MM.1S (cell line): ENCODE measurements at regions not wholly inside any gene's neighbourhood (a gene's known extent, or its start where the extent isn't known, plus 50 kb on each side); places are given as distances from the start of the nearest gene placed in this dataset.
A peak's percentile ranks its signal among the peaks of the same experiment; 100 is the strongest.

Source experiments
- DNase-seq: peaks from one replicate; pipeline ENCODE4 v3.0.0-alpha.2; 2015
- H2AFZ ChIP-seq: fragments of 300-600 bp; sonication (generic); 2 replicates; pipeline ENCODE4 v1.6.0; 2016; ENCODE audit warnings: antibody characterized with exemption, low read length
- H3F3A ChIP-seq: fragments of 300-600 bp; sonication (generic); 2 replicates; pipeline ENCODE4 v1.6.1; 2016; ENCODE audit warnings: mild to moderate bottlenecking, antibody characterized with exemption, low read length, moderate library complexity, mixed read lengths; ENCODE audit not compliant: insufficient read depth
- H3K27ac ChIP-seq: fragments of 300-600 bp; sonication (generic); 2 replicates; pipeline ENCODE4 v1.5.1; 2016; ENCODE audit warnings: mild to moderate bottlenecking, low read length
- H3K27me3 ChIP-seq: fragments of 300-600 bp; sonication (generic); replicated peaks from 2 replicates; pipeline ENCODE4 v1.6.0; 2016; ENCODE audit warnings: low read length; ENCODE audit not compliant: insufficient read depth
- H3K36me3 ChIP-seq: fragments of 300-600 bp; sonication (generic); replicated peaks from 2 replicates; pipeline ENCODE4 v1.6.1; 2016; ENCODE audit warnings: mild to moderate bottlenecking, low read length, mixed read lengths; ENCODE audit not compliant: insufficient read depth
- H3K4me1 ChIP-seq: fragments of 300-600 bp; sonication (generic); 2 replicates; pipeline ENCODE4 v1.6.1; 2016; ENCODE audit warnings: low read length, mixed read lengths
- H3K4me2 ChIP-seq: fragments of 300-600 bp; sonication (generic); 2 replicates; pipeline ENCODE4 v1.6.0; 2016; ENCODE audit warnings: low read depth, low read length
- H3K4me3 ChIP-seq: fragments of 300-600 bp; sonication (generic); 2 replicates; pipeline ENCODE4 v1.5.1; 2016; ENCODE audit warnings: low read length, mixed read lengths
- H3K79me2 ChIP-seq: fragments of 300-600 bp; sonication (generic); 2 replicates; pipeline ENCODE4 v1.6.1; 2016; ENCODE audit warnings: mixed run types, low read length, mixed read lengths
- H3K9ac ChIP-seq: fragments of 300-600 bp; sonication (generic); 2 replicates; pipeline ENCODE4 v1.6.1; 2016; ENCODE audit warnings: low read length, mixed read lengths
- H3K9me2 ChIP-seq: fragments of 300-600 bp; sonication (generic); replicated peaks from 2 replicates; pipeline ENCODE4 v1.6.1; 2016; ENCODE audit warnings: mild to moderate bottlenecking, low read length, mixed read lengths; ENCODE audit not compliant: insufficient read depth
- H3K9me3 ChIP-seq: fragments of 300-600 bp; sonication (generic); replicated peaks from 2 replicates; pipeline ENCODE4 v1.6.1; 2016; ENCODE audit warnings: mild to moderate bottlenecking, low read length, mixed read lengths; ENCODE audit not compliant: insufficient read depth
- H4K20me1 ChIP-seq: fragments of 300-600 bp; sonication (generic); 2 replicates; pipeline ENCODE4 v1.6.1; 2016; ENCODE audit warnings: mild to moderate bottlenecking, low read length, moderate library complexity, mixed read lengths; ENCODE audit not compliant: insufficient read depth
- EZH2 ChIP-seq: fragments of 300-600 bp; sonication (generic); optimal IDR thresholded peaks from 2 replicates; pipeline ENCODE3; 2017; ENCODE audit warnings: low read depth, mild to moderate bottlenecking, antibody characterized with exemption, low read length, mixed read lengths
- EZH2phosphoT487 ChIP-seq: fragments of 300-600 bp; sonication (generic); IDR thresholded peaks from 2 replicates; pipeline ENCODE4 v1.6.1; 2018; ENCODE audit warnings: antibody characterized with exemption, low read length
- TF ChIP-seq, protein P1 (sequence below): fragments of 300-600 bp; sonication (generic); IDR thresholded peaks from 2 replicates; pipeline ENCODE4 v1.5.1; 2016; ENCODE audit warnings: antibody characterized with exemption, low read length, mixed read lengths

DNA sequence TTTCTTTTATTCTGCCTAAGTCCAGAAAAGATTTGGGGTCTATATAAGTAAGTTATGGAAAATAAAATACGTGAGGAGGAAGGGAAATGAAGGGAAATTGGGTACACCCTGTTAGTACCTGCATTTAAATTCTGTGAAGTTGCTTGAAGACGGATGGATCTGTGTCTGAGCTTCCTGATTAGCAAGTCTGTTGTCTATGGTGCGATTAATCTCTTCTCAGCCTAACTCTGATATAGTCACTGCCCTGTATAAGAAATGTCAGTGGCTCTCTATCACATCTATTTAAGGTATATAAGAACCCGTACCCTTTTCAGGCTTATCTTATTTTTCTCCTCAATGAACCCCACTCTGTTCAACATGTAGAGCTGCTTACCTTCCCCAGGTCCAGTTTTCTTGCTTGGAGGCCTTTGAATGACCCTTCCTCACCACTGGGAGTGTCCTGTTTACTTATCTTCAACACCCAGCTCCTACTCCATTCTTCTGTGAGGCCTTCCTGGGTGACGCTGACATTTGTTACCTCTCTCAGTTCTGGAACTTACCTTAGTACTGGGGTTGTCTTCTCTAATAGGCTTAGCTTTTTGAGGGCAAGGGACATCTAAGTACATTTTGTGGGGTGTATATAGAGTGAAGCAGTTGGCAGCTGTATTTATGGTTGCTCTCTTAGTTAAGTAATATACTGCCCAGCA lies 149.6 kb upstream of the PRPS1L1 start:
- Histone ChIP-seq H3K36me3 (no peaks in the 10 kb centered on the region), H3K4me1 (peaks cover 15% of the 10 kb centered on the region), H3K9ac (no peak overlapping the region), H3K27ac (no peak overlapping the region), H3K9me3 (no peaks in the 10 kb centered on the region), H3K27me3 (no peaks in the 10 kb centered on the region), H2AFZ (no peak overlapping the region), H3K9me2 (no peaks in the 10 kb centered on the region), H3K4me3 (no peak overlapping the region), H3F3A (no peaks in the 10 kb centered on the region), H4K20me1 (no peaks in the 10 kb centered on the region), H3K79me2 (no peaks in the 10 kb centered on the region), H3K4me2 (no peak overlapping the region)
- no peak for TF ChIP-seq EZH2
- no peak for TF ChIP-seq EZH2phosphoT487
- TF ChIP-seq, protein P1, sequence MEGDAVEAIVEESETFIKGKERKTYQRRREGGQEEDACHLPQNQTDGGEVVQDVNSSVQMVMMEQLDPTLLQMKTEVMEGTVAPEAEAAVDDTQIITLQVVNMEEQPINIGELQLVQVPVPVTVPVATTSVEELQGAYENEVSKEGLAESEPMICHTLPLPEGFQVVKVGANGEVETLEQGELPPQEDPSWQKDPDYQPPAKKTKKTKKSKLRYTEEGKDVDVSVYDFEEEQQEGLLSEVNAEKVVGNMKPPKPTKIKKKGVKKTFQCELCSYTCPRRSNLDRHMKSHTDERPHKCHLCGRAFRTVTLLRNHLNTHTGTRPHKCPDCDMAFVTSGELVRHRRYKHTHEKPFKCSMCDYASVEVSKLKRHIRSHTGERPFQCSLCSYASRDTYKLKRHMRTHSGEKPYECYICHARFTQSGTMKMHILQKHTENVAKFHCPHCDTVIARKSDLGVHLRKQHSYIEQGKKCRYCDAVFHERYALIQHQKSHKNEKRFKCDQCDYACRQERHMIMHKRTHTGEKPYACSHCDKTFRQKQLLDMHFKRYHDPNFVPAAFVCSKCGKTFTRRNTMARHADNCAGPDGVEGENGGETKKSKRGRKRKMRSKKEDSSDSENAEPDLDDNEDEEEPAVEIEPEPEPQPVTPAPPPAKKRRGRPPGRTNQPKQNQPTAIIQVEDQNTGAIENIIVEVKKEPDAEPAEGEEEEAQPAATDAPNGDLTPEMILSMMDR, result no peak
- DNase-seq, result no peak

DNA sequence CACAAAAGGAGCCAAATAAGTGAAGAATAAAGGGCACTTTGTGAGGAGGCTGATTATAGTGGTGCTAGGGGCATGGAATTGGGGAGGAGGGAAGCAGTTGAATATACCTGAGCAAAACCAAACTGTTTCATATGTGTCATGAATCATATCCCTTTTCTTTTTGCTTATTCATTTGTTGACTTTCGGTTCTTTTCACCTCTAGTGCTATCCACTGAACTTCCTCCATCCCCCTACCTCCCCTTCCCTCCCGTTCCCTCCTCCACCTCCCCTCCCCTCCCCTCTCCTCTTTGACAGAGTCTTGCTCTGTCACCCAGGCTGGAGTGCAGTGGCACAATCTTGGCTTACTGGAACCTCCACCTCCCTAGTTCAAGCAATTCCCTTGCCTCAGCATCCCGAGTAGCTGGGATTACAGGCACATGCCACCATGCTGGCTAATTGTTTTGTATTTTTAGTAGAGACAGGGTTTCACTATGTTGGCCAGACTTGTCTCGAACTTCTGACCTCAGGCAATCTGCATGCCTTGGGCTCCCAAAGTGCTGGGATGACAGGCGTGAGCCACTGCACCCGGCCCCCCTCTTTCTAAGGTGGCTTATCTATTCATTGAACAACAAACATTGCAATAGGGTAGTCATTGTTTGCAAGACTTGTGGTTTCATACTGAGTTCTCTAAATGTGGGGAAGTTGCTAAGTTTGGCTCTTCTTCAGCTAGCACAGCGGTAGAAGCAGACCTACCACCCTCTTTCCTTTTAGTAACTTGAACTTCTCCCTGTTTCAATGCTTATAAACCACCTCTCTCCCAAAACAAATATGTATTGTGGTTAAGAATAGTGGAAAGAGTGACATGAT lies 150.4 kb upstream of the PRPS1L1 start:
- peak; percentile 77 for DNase-seq
- H3K27ac ChIP-seq, result peak overlapping the region; percentile 26; the same call in 1 of the 2 replicates
- peaks cover 15% of the 10 kb centered on the region for H3K4me1 ChIP-seq
- no peak overlapping the region for H2AFZ ChIP-seq
- H3K4me2 ChIP-seq, result peak overlapping the region; percentile 41; the same call in 1 of the 2 replicates
- H3K27me3 ChIP-seq, result no peaks in the 10 kb centered on the region
- no peaks in the 10 kb centered on the region for H3K36me3 ChIP-seq
- no peak for TF ChIP-seq EZH2
- no peak for TF ChIP-seq EZH2phosphoT487
- TF ChIP-seq, protein P1, result no peak
- no peaks in the 10 kb centered on the region for H3K9me2 ChIP-seq
- no peak overlapping the region for H3K9ac ChIP-seq
- H3K79me2 ChIP-seq, result no peaks in the 10 kb centered on the region
- no peak overlapping the region for H3K4me3 ChIP-seq
- no peaks in the 10 kb centered on the region for H3F3A ChIP-seq
- H4K20me1 ChIP-seq, result no peaks in the 10 kb centered on the region
- no peaks in the 10 kb centered on the region for H3K9me3 ChIP-seq

DNA sequence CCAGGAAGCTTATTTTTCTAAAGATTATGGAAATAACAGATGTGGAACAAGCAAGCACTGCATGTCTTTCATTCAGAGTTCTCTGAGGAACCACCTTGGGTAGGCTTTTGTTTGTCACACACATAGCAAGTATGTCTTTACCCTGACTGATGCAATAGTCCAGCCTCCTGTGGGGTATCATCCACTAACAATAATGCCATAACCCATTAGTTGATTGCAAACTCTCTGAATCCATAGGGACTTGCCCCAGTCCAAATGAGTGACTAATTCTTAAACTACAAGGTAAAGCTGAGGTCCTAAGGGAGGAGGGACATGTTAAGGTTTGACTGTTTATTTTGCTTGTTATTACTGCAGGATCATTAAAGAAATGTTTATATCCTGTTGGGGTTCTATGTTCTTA lies 151.4 kb upstream of the PRPS1L1 start:
- no peak overlapping the region for H3K4me3 ChIP-seq
- no peak overlapping the region for H3K4me2 ChIP-seq
- TF ChIP-seq EZH2phosphoT487 (no peak), EZH2 (no peak)
- TF ChIP-seq, protein P1, result no peak
- H3F3A ChIP-seq, result no peaks in the 10 kb centered on the region
- DNase-seq, result no peak
- no peaks in the 10 kb centered on the region for H3K27me3 ChIP-seq
- H3K27ac ChIP-seq, result no peak overlapping the region
- no peaks in the 10 kb centered on the region for H3K79me2 ChIP-seq
- no peaks in the 10 kb centered on the region for H4K20me1 ChIP-seq
- no peaks in the 10 kb centered on the region for H3K36me3 ChIP-seq
- H3K4me1 ChIP-seq, result peaks cover 15% of the 10 kb centered on the region
- no peaks in the 10 kb centered on the region for H3K9me2 ChIP-seq
- no peaks in the 10 kb centered on the region for H3K9me3 ChIP-seq
- no peak overlapping the region for H2AFZ ChIP-seq
- H3K9ac ChIP-seq, result no peak overlapping the region
